Activated CD4-positive, alpha-beta T cell treated with anti-CD3 and anti-CD28 coated beads, Interleukin-2, amount 10 ng/mL, durations not matched to agents 7 days and 5 days (primary cell): ENCODE measurements at regions not wholly inside any gene's neighbourhood (a gene's known extent, or its start where the extent isn't known, plus 50 kb on each side); places are given as distances from the start of the nearest gene placed in this dataset.

ENCODE experiments used
- CTCF ChIA-PET: fragments of 350-600 bp; sonication (Branson Sonifier 250); formaldehyde crosslinking; loops from one replicate; lab custom pipeline; 2021; ENCODE audit warnings: antibody characterized with exemption; lab: Charles Lee
- POLR2A ChIA-PET: fragments of 350-600 bp; sonication (Branson Sonifier 250); formaldehyde crosslinking; loops from one replicate; lab custom pipeline; 2021; ENCODE audit warnings: antibody characterized with exemption; lab: Charles Lee
- DNase-seq: peaks from one replicate; pipeline ENCODE4 v3.0.0-alpha.2; 2020
- H3K27ac Mint-ChIP-seq: one replicate; pipeline ENCODE4 v1.8.0; 2021; ENCODE audit warnings: mild to moderate bottlenecking, moderate library complexity, mixed read lengths
- H3K27me3 Mint-ChIP-seq: one replicate; pipeline ENCODE4 v1.8.0; 2021; ENCODE audit warnings: mixed read lengths
- H3K36me3 Mint-ChIP-seq: one replicate; pipeline ENCODE4 v1.8.0; 2021; ENCODE audit warnings: low read depth, mixed read lengths
- H3K4me1 Mint-ChIP-seq: one replicate; pipeline ENCODE4 v1.8.0; 2021; ENCODE audit warnings: mixed read lengths
- H3K4me3 Mint-ChIP-seq: one replicate; pipeline ENCODE4 v1.8.0; 2021; ENCODE audit warnings: mild to moderate bottlenecking, moderate library complexity, mixed read lengths
- H3K9me3 Mint-ChIP-seq: one replicate; pipeline ENCODE4 v1.8.0; 2021; ENCODE audit warnings: mixed read lengths

DNA sequence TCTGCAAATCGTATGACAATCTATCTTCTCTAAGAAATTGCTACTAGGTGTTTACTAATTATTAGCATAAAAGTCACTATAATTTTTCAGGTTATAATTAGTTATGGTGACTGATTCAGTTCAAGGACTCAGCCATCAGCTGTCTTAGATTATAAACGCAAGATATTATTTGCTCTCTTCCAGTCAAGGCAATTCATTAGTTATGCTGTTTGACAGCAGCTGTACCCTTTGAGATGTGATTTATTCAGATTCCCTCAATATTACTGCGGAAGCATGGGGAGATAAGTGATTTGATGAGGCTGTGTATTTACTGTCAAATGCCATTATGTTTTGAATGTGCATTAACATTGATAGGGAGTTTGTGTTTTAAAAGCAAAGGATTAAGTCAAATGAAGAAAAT, 558.9 kb upstream of the FSIP2 start:
- no peaks in the 10 kb centered on the region for H3K4me1 Mint-ChIP-seq
- CTCF ChIA-PET: no interaction called here
- no peaks in the 10 kb centered on the region for H3K9me3 Mint-ChIP-seq
- no peaks in the 10 kb centered on the region for H3K36me3 Mint-ChIP-seq
- H3K27ac Mint-ChIP-seq: no peak overlapping the region
- H3K4me3 Mint-ChIP-seq: no peak overlapping the region
- no peaks in the 10 kb centered on the region for H3K27me3 Mint-ChIP-seq
- DNase-seq: no peak
- POLR2A ChIA-PET: no interaction called here

DNA sequence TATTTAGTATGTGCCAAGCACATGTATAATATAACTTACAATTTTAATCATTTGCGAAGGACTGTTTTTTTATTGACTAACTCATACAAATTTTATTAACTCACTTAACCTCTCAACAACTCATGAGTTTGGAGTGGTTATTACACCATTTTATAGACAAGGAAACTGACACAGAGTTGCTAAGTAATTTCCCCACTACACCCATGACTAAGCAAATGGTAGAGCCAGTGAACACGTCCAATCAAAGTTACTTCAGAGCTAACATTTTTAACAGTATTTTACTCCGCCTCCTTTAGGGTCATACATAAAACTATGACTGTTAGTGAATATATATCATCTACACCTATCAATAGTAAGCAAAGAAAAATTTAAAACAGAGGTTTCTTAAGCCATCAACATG, 556.7 kb upstream of the FSIP2 start:
- Mint-ChIP-seq H3K4me3 (no peak overlapping the region), H3K27ac (no peak overlapping the region), H3K27me3 (no peaks in the 10 kb centered on the region), H3K4me1 (no peaks in the 10 kb centered on the region), H3K9me3 (no peaks in the 10 kb centered on the region), H3K36me3 (no peaks in the 10 kb centered on the region)
- ChIA-PET POLR2A (no interaction called here), CTCF (no interaction called here)
- DNase-seq: no peak

DNA sequence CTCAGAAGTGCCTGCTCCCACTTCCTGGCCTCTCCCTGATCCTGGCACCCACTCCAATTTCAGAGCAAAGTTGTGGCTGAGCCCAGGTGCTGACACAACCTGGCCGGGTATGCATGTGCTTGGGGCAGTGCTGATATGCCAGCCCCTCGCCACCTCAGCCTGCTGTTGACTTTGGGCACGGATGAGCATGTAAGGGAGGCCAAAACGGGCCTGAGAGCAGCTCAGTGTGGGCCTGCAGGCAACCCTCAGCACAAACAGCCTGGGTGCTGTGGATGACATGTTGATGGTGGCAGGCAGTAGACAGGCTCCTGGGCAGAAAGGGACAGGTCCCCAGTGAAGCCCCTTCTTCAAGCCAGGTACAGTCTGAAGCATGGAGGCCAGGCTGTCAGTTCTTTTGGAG, 553.6 kb upstream of the FSIP2 start:
- Mint-ChIP-seq H3K9me3 (no peaks in the 10 kb centered on the region), H3K27me3 (no peaks in the 10 kb centered on the region), H3K4me1 (no peaks in the 10 kb centered on the region), H3K4me3 (no peak overlapping the region), H3K27ac (no peak overlapping the region), H3K36me3 (no peaks in the 10 kb centered on the region)
- CTCF ChIA-PET: no interaction called here
- no peak for DNase-seq
- POLR2A ChIA-PET: no interaction called here

DNA sequence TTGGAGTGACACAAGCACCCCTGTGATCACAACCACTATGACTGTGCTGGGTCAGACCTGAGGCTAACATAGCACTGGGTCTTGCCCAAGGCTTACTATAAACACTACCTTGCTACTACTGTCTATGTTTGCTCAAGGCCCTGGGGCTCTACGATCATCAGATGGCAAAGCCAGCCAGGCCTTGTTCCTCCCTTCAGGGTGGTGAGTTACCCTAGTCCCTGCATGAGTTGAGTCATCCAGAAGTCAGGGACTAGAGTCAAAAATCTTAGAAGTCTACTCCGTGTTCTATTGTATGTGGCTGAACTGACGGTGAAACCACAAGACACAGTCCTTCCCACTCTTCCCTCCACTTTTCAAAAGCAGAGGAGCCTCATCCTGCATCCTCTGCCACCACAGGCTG, 551.2 kb upstream of the FSIP2 start:
- no peak overlapping the region for H3K4me3 Mint-ChIP-seq
- POLR2A ChIA-PET: no interaction called here
- H3K27ac Mint-ChIP-seq: no peak overlapping the region
- no peaks in the 10 kb centered on the region for H3K27me3 Mint-ChIP-seq
- no peaks in the 10 kb centered on the region for H3K4me1 Mint-ChIP-seq
- H3K9me3 Mint-ChIP-seq: no peaks in the 10 kb centered on the region
- no peak for DNase-seq
- CTCF ChIA-PET: no interaction called here
- no peaks in the 10 kb centered on the region for H3K36me3 Mint-ChIP-seq

DNA sequence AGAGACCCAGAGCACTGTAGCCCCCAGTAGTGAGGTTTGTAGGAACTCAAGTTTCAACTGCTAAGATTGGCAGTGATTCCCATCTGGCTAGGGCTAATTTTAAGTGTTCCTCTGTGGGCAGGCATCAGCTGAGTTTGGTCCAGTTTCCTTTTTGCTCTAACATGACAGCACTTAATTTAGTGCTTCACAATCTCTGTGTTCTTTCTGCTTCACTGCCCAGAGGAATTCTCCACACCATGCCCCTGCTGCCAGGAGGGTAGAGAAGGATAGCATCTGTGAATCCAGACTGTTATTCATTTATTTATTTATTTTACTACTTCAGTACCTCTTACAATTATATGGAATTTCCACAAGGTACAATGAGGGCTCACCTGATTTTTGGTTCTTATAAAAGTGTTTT, 549.9 kb upstream of the FSIP2 start:
- no peaks in the 10 kb centered on the region for H3K4me1 Mint-ChIP-seq
- no peak overlapping the region for H3K4me3 Mint-ChIP-seq
- no peak overlapping the region for H3K27ac Mint-ChIP-seq
- no peak for DNase-seq
- CTCF ChIA-PET: no interaction called here
- POLR2A ChIA-PET: no interaction called here
- no peaks in the 10 kb centered on the region for H3K27me3 Mint-ChIP-seq
- peaks cover 3% of the 10 kb centered on the region for H3K9me3 Mint-ChIP-seq
- H3K36me3 Mint-ChIP-seq: no peaks in the 10 kb centered on the region

DNA sequence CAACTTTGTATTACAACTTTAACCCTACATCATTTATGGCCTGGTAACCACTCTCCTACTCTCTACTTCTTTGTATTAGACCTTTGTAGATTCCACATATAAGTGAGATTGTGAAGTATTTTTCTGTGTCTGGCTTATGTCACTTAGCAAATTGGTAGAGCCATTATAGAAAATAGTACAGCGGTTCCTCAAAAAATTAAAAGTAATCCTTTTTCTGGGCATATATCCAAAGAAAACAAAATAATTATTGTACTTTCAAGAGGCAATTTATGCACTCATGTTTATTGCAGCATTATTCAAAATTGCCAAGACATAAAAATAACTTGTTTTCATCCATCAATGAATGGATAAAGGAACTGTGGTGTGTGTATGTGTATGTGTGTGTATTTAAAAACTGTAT, 537.5 kb upstream of the FSIP2 start:
- Mint-ChIP-seq H3K4me1 (no peaks in the 10 kb centered on the region), H3K27me3 (no peaks in the 10 kb centered on the region), H3K9me3 (no peaks in the 10 kb centered on the region), H3K27ac (no peak overlapping the region), H3K4me3 (no peak overlapping the region), H3K36me3 (no peaks in the 10 kb centered on the region)
- ChIA-PET CTCF (no interaction called here), POLR2A (no interaction called here)
- DNase-seq: no peak

DNA sequence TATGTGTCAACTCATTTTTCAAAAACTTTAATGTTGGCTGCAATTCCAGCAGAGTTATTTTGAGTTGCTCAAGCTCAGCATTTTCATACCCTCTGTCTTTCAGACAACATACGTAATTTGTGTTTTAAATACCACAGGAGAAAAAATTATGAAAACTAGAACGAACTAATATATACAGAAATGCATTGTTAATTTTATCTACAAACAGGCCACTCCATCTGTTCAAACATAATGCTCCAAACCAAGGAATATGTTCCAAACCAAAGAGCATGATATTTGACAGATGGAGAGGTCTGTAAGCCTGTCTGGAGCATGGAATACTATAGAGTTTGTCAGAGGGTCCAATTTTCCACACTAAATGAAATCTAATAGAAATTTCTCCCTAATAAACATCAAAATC, 536.2 kb upstream of the FSIP2 start:
- POLR2A ChIA-PET: no interaction called here
- Mint-ChIP-seq H3K36me3 (no peaks in the 10 kb centered on the region), H3K4me1 (no peaks in the 10 kb centered on the region), H3K9me3 (no peaks in the 10 kb centered on the region), H3K27me3 (no peaks in the 10 kb centered on the region), H3K27ac (no peak overlapping the region), H3K4me3 (no peak overlapping the region)
- DNase-seq: no peak
- CTCF ChIA-PET: no interaction called here

DNA sequence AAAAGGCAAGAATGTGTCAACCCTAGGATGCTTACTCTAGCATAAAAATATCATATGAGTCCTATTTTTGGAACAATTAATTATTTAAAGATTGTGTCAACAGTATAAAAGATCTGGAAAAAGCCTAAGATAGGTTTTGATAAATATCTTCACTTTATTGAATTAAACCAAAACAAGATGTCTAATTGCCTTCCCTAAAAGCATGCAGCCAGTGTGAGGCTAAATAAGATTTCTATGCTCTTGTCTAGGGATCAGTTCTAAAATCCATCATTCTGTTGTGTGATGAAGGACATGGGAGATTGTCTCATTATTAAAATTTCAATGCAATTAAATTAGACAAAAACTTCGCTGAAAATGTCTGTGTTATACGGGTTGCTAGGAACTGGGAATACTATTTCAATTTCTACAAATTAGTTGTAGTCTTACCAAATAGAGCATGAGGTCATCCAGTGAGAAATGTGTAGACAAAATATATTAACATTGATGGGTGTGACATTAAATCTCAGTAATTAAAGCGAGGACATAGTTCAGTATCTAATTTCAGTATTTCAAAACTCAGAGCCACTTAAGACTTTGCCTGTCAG, 535.6 kb upstream of the FSIP2 start:
- H3K4me3 Mint-ChIP-seq: no peak overlapping the region
- no peaks in the 10 kb centered on the region for H3K9me3 Mint-ChIP-seq
- H3K36me3 Mint-ChIP-seq: no peaks in the 10 kb centered on the region
- H3K27me3 Mint-ChIP-seq: no peaks in the 10 kb centered on the region
- H3K4me1 Mint-ChIP-seq: no peaks in the 10 kb centered on the region
- ChIA-PET CTCF (no interaction called here), POLR2A (no interaction called here)
- no peak for DNase-seq
- no peak overlapping the region for H3K27ac Mint-ChIP-seq

DNA sequence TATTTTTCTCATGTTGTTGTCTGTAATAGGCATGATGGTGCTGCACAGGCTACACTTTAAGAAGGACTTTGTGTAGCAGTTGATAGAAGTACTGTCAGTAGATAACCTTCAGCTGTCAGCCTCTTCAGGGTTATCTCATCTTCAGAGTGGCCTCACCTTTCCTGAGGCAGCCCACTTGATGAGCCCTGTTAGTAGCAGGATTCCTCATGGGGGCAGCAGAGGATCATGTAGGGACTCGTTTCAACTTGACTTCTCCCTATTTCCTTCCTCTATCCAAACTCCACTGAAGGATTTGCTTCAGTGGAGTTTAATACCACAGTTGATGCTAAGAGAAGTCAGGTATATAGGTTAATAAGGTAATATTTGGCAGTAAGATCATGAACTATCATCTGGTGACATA, 530.3 kb upstream of the FSIP2 start:
- H3K4me3 Mint-ChIP-seq: no peak overlapping the region
- CTCF ChIA-PET: no interaction called here
- no peaks in the 10 kb centered on the region for H3K27me3 Mint-ChIP-seq
- H3K36me3 Mint-ChIP-seq: no peaks in the 10 kb centered on the region
- DNase-seq: no peak
- H3K9me3 Mint-ChIP-seq: no peaks in the 10 kb centered on the region
- POLR2A ChIA-PET: no interaction called here
- no peak overlapping the region for H3K27ac Mint-ChIP-seq
- H3K4me1 Mint-ChIP-seq: no peaks in the 10 kb centered on the region

DNA sequence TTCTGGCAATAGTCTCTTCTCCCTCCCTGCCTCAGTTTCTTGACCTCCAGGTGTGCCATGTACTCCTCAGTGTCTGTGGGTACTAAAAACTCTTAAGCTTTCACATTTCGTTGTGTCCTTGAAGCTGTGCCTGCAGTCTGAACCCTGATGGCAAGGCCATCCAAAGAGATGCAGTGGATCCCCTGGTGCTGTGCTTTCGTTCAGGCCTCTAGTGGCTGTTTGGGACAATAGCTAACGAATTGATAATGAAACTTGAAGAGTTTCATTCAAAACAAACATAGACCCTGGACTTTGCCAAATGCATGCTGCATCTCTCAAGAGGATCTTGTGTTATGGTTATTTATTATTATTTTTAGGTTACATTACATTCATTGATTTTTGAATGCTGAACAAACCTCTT, 523.1 kb upstream of the FSIP2 start:
- H3K27me3 Mint-ChIP-seq: no peaks in the 10 kb centered on the region
- H3K4me3 Mint-ChIP-seq: no peak overlapping the region
- no peaks in the 10 kb centered on the region for H3K4me1 Mint-ChIP-seq
- H3K9me3 Mint-ChIP-seq: no peaks in the 10 kb centered on the region
- CTCF ChIA-PET: no interaction called here
- H3K36me3 Mint-ChIP-seq: no peaks in the 10 kb centered on the region
- no peak for DNase-seq
- no peak overlapping the region for H3K27ac Mint-ChIP-seq
- POLR2A ChIA-PET: no interaction called here

DNA sequence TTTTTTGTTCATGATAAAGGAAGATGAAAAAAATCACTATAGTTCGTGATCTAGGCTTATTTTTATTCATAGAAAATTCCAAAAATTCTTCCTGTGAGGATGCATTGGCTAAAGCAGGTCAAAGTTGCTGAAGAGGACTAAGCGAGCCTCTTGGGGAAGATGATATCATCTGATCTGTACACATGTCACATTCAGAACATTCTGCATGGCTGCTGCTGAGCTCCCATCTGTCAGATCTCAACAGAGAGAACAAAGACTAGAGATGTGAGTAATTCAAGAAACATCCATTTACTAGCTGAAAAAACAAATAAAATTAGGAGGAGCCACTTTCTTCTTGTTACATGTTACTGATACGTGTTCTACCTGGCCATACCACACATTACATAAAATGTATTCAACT, 518.6 kb upstream of the FSIP2 start:
- CTCF ChIA-PET: no interaction called here
- Mint-ChIP-seq H3K27me3 (no peaks in the 10 kb centered on the region), H3K4me1 (no peaks in the 10 kb centered on the region), H3K27ac (no peak overlapping the region), H3K36me3 (no peaks in the 10 kb centered on the region), H3K9me3 (no peaks in the 10 kb centered on the region), H3K4me3 (no peak overlapping the region)
- POLR2A ChIA-PET: no interaction called here
- no peak for DNase-seq

DNA sequence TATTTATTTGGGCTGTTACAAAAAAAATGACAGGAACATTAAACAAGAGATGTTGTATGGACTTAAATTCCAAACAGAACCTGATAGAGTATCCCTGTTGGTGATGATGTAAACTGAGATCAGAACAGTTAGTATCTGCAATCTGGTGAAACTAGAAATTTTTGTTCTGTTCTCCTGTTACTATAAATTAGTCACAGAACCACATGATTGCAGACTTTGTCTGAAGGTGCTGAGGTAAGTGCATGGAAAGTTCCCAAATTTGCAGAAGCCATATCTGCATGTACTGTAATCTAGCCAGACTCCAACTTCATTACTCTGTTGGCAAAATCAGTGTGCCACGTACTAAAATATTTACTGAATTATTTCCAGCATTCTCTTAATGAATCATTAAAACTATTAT, 516.3 kb upstream of the FSIP2 start:
- Mint-ChIP-seq H3K27ac (no peak overlapping the region), H3K27me3 (no peaks in the 10 kb centered on the region), H3K4me3 (no peak overlapping the region), H3K9me3 (no peaks in the 10 kb centered on the region), H3K4me1 (no peaks in the 10 kb centered on the region), H3K36me3 (no peaks in the 10 kb centered on the region)
- CTCF ChIA-PET: no interaction called here
- DNase-seq: no peak
- POLR2A ChIA-PET: no interaction called here

DNA sequence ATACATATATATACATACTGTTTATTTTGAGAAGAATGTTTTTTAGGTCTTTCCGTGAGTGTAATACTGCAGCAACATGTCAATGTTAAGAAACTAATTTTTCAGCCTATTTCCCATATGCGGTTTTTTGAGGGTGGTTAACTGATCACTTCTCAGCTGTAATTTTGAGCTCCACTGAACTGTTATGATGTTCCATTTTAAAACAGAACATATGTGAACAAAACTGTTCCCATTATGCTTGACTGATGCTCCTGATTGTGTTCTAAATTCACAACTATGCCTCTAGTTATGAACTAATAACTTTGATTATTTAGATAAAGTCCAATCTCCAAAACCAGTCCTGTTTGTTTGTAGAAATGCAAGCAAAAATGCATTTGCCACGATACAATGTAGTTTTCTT, 511.2 kb upstream of the FSIP2 start:
- H3K27me3 Mint-ChIP-seq: no peaks in the 10 kb centered on the region
- H3K4me1 Mint-ChIP-seq: no peaks in the 10 kb centered on the region
- DNase-seq: no peak
- H3K4me3 Mint-ChIP-seq: no peak overlapping the region
- H3K9me3 Mint-ChIP-seq: no peaks in the 10 kb centered on the region
- H3K36me3 Mint-ChIP-seq: no peaks in the 10 kb centered on the region
- POLR2A ChIA-PET: no interaction called here
- H3K27ac Mint-ChIP-seq: no peak overlapping the region
- CTCF ChIA-PET: no interaction called here

DNA sequence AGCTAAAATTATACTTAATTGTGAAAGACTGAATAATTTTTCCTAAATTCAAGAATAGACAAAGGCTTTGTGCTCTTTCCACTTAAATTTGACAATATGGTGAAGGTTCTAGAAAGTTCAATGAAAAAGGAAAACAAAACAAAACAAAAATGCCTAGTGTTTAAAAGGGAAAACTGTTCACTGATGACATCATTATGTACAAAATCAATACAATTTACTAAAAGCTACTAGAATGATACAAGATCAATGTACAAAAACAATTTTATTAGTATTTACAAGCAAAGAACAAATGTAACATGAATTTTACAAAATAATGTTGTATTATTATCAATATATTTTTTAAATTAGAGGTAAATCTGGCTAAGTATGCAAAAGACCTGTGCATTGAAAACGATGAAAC, 499.1 kb upstream of the FSIP2 start:
- Mint-ChIP-seq H3K27ac (no peak overlapping the region), H3K4me3 (no peak overlapping the region), H3K36me3 (no peaks in the 10 kb centered on the region), H3K27me3 (no peaks in the 10 kb centered on the region), H3K4me1 (no peaks in the 10 kb centered on the region), H3K9me3 (peaks cover 10% of the 10 kb centered on the region)
- DNase-seq: no peak
- POLR2A ChIA-PET: no interaction called here
- CTCF ChIA-PET: no interaction called here
